ENCODE measurements at regions not wholly inside any gene's neighbourhood (a gene's known extent, or its start where the extent isn't known, plus 50 kb on each side); places are given as distances from the start of the nearest gene placed in this dataset.

GRCh38 chr10:31702954-31703353 lies 225.7 kb downstream of the ARHGAP12 start:
- no peak overlapping the region for H3K9ac ChIP-seq (ENCODE audit: low read length in 5 of 5)
- H3K27me3 ChIP-seq (ENCODE audit: control insufficient read depth in 5 of 5, insufficient read depth in 4 of 5, low read length in 5 of 5): no peaks in the 10 kb centered on the region
- H3K9me3 ChIP-seq (ENCODE audit: control insufficient read depth in 5 of 5, low read length in 5 of 5): no peaks in the 10 kb centered on the region
- H3K36me3 ChIP-seq (ENCODE audit: control insufficient read depth in 5 of 5, insufficient read depth in 5 of 5, low read length in 5 of 5): no peaks in the 10 kb centered on the region
- no peak overlapping the region for H3K27ac ChIP-seq (ENCODE audit: low read depth, low read length)
- H3K4me3 ChIP-seq (ENCODE audit: low read depth in 1 of 5, low read length in 5 of 5): no peak overlapping the region
- peaks cover 20 to 86% (median 74%) of the 10 kb centered on the region in 5 donors for H3K4me1 ChIP-seq (ENCODE audit: control insufficient read depth in 5 of 5, insufficient read depth in 5 of 5, low read length in 5 of 5)

DNA sequence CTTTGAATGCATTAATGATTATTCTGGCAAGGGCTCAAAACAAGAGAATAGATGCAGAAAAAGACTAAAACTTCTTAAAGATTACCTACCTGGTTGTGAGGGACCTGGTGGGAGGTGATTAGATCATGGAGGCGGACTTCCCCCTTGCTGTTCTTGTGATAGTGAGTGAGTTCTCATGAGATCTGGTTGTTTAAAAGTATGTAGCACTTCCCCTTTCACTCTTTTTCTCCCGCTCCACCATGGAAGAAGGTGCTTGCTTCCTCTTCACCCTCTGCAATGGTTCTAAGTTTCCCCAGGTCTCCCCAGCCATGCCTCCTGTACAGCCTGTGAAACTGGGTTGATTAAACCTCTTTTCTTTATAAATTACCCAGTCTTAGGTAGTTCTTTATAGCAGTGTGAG lies 226.6 kb downstream of the ARHGAP12 start:
- no peaks in the 10 kb centered on the region for H3K9me3 ChIP-seq (ENCODE audit: control insufficient read depth in 5 of 5, low read length in 5 of 5)
- H3K27ac ChIP-seq (ENCODE audit: low read depth, low read length): peak overlapping the region; percentile 66
- no peak overlapping the region for H3K9ac ChIP-seq (ENCODE audit: low read length in 5 of 5)
- no peaks in the 10 kb centered on the region for H3K27me3 ChIP-seq (ENCODE audit: control insufficient read depth in 5 of 5, insufficient read depth in 4 of 5, low read length in 5 of 5)
- H3K4me3 ChIP-seq (ENCODE audit: low read depth in 1 of 5, low read length in 5 of 5): no peak overlapping the region
- peaks cover 18 to 86% (median 74%) of the 10 kb centered on the region in 5 donors for H3K4me1 ChIP-seq (ENCODE audit: control insufficient read depth in 5 of 5, insufficient read depth in 5 of 5, low read length in 5 of 5)
- H3K36me3 ChIP-seq (ENCODE audit: control insufficient read depth in 5 of 5, insufficient read depth in 5 of 5, low read length in 5 of 5): no peaks in the 10 kb centered on the region

DNA sequence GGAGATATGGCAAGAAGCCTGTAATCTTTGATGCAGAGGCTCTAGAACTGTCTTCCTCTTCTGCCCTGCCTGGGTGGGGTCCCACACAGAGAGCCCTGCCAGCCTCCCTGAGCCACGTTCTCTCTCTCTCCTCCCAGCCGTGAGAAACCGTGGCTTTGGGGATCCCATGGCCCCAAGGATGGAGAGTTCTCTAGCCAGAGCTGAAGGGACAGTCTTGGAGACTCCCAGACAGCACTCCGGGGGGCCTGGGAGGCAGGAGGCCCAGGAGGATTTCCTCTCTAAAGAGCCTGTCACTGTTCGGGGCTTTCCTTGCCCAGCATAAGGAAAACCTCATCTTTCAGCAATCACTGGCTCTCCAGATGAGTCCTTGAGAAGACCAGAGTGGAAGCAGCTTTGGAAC lies 227.1 kb downstream of the ARHGAP12 start:
- Histone ChIP-seq H3K9ac (ENCODE audit: low read length in 5 of 5) (no peak overlapping the region), H3K36me3 (ENCODE audit: control insufficient read depth in 5 of 5, insufficient read depth in 5 of 5, low read length in 5 of 5) (no peaks in the 10 kb centered on the region), H3K4me1 (ENCODE audit: control insufficient read depth in 5 of 5, insufficient read depth in 5 of 5, low read length in 5 of 5) (peaks cover 14 to 86% (median 74%) of the 10 kb centered on the region in 5 donors)

DNA sequence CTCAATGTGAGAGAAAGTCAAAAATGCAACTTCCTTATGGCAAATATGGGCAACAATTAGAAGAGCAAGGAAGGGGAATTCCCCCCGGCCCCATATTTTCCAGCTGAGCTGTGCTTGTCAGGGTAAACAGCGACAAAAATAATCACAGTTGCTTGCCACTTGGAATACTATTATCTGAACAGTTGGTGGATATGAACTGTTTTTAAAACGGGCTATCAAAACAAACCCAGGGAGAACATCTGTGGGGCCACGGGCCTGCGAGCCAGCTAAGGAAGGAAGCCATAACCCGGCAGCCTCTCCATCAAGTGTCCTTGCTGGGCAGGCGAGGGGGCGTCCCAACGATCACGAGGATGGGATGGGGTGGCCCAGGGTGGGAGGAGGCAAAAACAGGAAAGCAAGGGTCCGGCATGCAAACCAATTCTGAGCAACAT lies 228.4 kb downstream of the ARHGAP12 start:
- H3K4me3 ChIP-seq (ENCODE audit: low read depth in 1 of 5, low read length in 5 of 5): no peak overlapping the region
- peaks cover 12 to 84% (median 66%) of the 10 kb centered on the region in 5 donors for H3K4me1 ChIP-seq (ENCODE audit: control insufficient read depth in 5 of 5, insufficient read depth in 5 of 5, low read length in 5 of 5)
- no peak overlapping the region for H3K9ac ChIP-seq (ENCODE audit: low read length in 5 of 5)
- H3K27me3 ChIP-seq (ENCODE audit: control insufficient read depth in 5 of 5, insufficient read depth in 4 of 5, low read length in 5 of 5): no peaks in the 10 kb centered on the region
- H3K9me3 ChIP-seq (ENCODE audit: control insufficient read depth in 5 of 5, low read length in 5 of 5): no peaks in the 10 kb centered on the region
- peak overlapping the region; percentile 86 for H3K27ac ChIP-seq (ENCODE audit: low read depth, low read length)
- no peaks in the 10 kb centered on the region for H3K36me3 ChIP-seq (ENCODE audit: control insufficient read depth in 5 of 5, insufficient read depth in 5 of 5, low read length in 5 of 5)

More for the DNA sequence above, 227.1 kb downstream of the ARHGAP12 start:
- H3K27ac ChIP-seq (ENCODE audit: low read depth, low read length): peak overlapping the region; percentile 66
- no peaks in the 10 kb centered on the region for H3K27me3 ChIP-seq (ENCODE audit: control insufficient read depth in 5 of 5, insufficient read depth in 4 of 5, low read length in 5 of 5)
- no peak overlapping the region for H3K4me3 ChIP-seq (ENCODE audit: low read depth in 1 of 5, low read length in 5 of 5)
- H3K9me3 ChIP-seq (ENCODE audit: control insufficient read depth in 5 of 5, low read length in 5 of 5): no peaks in the 10 kb centered on the region

DNA sequence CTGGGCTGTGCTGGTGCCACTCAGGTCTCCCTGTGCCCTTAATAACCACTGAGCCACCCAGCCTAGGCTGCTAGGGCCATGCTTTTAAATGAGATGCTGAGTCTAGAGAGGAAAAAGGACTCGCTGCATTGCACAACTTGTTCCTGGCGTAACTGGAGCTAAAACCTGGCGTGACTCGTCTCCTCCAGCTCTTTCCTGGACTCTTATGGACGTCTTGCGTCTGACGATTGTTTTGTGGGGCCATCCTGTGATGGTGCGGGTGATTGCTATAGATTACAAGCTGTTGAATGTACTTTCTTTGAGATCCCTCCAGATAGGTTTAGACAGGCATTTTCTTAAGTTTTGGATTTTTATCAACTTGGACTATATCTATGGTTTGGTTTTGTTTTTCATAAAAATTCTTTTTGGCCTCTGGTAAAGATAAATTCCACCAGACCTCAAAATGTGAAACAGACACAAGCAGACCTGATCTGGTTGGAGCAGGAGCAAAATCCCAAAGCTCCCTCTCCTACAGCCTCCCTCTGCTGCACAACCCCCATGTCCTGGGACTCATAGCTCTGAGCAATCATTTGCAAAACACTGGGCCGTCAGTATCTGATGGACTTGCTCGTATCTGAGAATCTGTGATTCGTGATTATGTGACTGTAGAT lies 230.3 kb downstream of the ARHGAP12 start:
- Histone ChIP-seq H3K27me3 (ENCODE audit: control insufficient read depth in 5 of 5, insufficient read depth in 4 of 5, low read length in 5 of 5) (no peaks in the 10 kb centered on the region), H3K27ac (ENCODE audit: low read depth, low read length) (peak overlapping the region; percentile 86), H3K36me3 (ENCODE audit: control insufficient read depth in 5 of 5, insufficient read depth in 5 of 5, low read length in 5 of 5) (no peaks in the 10 kb centered on the region), H3K9ac (ENCODE audit: low read length in 5 of 5) (peak overlapping the region in 2 of 5 donors; percentile 65 to 67), H3K9me3 (ENCODE audit: control insufficient read depth in 5 of 5, low read length in 5 of 5) (no peaks in the 10 kb centered on the region), H3K4me1 (ENCODE audit: control insufficient read depth in 5 of 5, insufficient read depth in 5 of 5, low read length in 5 of 5) (peaks cover 12 to 85% (median 59%) of the 10 kb centered on the region in 5 donors), H3K4me3 (ENCODE audit: low read depth in 1 of 5, low read length in 5 of 5) (peak overlapping the region; percentile 51 to 74 (median 56))

DNA sequence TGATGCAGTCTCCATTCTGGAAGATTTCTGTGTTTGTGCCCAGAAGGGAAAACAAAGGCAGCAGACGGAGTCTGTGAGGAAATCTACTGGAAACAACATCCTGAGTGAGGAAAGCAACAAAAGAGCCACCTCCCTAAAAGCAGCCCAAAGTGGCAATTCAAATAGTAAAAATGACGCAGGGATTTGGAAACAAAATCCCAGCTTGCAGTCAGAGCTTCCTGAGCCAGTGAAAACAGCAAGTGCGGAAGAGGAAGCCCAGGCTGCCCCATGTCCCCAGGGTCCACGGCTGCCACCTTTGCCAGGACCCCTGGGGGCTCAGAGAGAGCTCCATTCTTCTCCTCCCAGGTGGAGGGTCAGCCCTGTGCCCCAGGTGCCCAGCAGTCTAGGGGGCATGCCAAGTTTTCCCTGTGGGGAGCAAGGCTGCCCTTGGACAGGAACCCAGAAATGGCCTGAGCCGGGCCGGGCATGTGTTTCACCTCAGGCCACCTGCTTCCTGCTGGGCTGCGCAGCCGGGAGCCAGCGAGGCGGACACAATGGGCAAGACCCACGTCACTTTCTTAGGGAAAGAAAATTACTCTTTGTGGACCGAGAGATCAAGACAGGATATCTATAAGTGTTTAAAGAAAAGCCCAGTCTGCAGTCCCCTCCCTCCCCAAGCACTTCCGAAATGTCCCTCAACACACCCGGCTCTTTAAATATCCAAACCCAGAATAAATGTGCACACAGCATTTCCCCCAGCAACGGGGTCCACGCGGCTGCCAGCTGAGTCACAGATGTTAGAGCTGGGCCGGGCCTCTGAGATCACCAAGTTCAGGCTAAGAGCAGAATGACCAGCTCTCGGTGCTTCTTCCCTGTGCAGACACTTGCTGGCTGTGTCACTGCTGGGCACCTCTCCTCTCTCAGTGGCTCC lies 231.1 kb downstream of the ARHGAP12 start:
- no peaks in the 10 kb centered on the region for H3K9me3 ChIP-seq (ENCODE audit: control insufficient read depth in 5 of 5, low read length in 5 of 5)
- no peaks in the 10 kb centered on the region for H3K36me3 ChIP-seq (ENCODE audit: control insufficient read depth in 5 of 5, insufficient read depth in 5 of 5, low read length in 5 of 5)
- H3K27ac ChIP-seq (ENCODE audit: low read depth, low read length): peak overlapping the region; percentile 86
- peak overlapping the region in 4 of 5 donors; percentile 48 to 71 (median 58) for H3K9ac ChIP-seq (ENCODE audit: low read length in 5 of 5)
- peaks cover 12 to 86% (median 59%) of the 10 kb centered on the region in 5 donors for H3K4me1 ChIP-seq (ENCODE audit: control insufficient read depth in 5 of 5, insufficient read depth in 5 of 5, low read length in 5 of 5)
- no peaks in the 10 kb centered on the region for H3K27me3 ChIP-seq (ENCODE audit: control insufficient read depth in 5 of 5, insufficient read depth in 4 of 5, low read length in 5 of 5)
- H3K4me3 ChIP-seq (ENCODE audit: low read depth in 1 of 5, low read length in 5 of 5): peak overlapping the region; percentile 51 to 74 (median 56)

DNA sequence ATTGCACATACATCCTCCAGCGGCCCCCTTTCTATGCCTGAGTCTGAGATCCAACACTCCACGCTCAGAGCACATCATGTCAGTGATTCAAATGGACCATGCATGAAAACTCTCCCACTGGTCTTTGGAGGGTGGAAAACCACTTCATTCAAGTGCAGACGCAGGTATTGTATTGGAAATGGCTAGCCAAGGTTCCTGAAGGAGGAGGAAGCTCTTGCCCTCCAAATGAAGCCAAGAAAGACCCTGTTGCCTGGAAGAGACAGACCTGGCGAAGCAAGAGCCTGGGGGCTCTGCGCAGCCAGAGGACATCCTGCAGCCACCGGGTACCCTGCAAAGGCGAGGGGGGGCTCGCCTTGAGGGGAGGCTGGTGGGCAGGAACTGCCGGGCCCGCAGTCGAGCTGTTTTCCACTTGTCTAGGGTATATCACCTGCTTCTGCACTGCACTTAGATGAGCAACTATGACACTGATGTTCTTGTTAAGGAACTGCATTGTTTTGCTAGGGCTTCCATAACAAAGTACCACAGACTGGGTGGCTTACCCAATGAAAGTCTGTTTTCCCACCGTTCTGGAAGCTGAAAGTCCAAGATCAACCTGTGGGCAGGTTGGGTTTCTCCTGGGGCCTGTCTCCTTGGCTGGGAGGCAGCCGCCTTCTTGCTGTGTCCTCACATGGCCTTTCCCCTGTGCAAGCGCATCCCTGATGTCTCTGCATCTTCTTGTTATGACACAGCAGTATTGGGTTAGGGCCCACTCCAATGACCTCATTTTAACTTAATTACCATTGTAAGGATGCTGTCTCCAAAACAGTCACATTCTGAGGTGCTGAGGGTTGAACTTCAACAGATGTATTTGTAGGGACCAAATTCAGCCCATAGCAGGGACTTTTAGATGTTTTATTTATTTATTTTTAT lies 233.4 kb downstream of the ARHGAP12 start:
- Histone ChIP-seq H3K4me3 (ENCODE audit: low read depth in 1 of 5, low read length in 5 of 5) (no peak overlapping the region), H3K9me3 (ENCODE audit: control insufficient read depth in 5 of 5, low read length in 5 of 5) (no peaks in the 10 kb centered on the region), H3K36me3 (ENCODE audit: control insufficient read depth in 5 of 5, insufficient read depth in 5 of 5, low read length in 5 of 5) (no peaks in the 10 kb centered on the region), H3K27ac (ENCODE audit: low read depth, low read length) (no peak overlapping the region), H3K9ac (ENCODE audit: low read length in 5 of 5) (no peak overlapping the region), H3K4me1 (ENCODE audit: control insufficient read depth in 5 of 5, insufficient read depth in 5 of 5, low read length in 5 of 5) (peaks cover 12 to 62% (median 42%) of the 10 kb centered on the region in 5 donors), H3K27me3 (ENCODE audit: control insufficient read depth in 5 of 5, insufficient read depth in 4 of 5, low read length in 5 of 5) (no peaks in the 10 kb centered on the region)

DNA sequence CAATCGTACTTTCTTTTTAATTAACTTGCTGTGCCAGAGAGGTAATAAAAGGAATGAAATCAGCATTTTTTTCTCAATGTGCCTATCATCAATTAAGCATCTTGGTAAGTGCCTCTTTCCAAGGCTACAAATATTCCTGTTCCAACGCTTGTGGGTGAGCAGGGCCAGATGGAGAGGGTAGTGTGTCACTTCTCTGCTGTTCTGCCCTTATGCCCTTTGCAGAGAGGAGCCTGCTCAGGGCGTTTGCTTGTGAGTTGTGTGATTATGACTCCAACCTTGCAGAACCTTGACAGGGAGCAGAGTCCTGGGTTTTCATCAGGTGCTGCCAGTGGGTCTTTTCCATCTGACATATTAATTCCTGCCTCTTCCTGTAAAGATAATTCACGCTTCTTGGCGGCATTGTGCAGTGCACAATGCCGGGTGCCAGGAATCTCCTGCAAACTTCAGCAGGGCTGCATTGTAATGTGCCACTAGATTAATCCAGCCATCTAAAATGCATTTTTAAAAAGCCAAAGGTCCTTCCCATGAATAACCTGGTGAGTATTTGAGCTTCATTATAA lies 234.4 kb downstream of the ARHGAP12 start:
- Histone ChIP-seq H3K36me3 (ENCODE audit: control insufficient read depth in 5 of 5, insufficient read depth in 5 of 5, low read length in 5 of 5) (no peaks in the 10 kb centered on the region), H3K27ac (ENCODE audit: low read depth, low read length) (no peak overlapping the region), H3K9me3 (ENCODE audit: control insufficient read depth in 5 of 5, low read length in 5 of 5) (peaks cover 2 to 7% (median 6%) of the 10 kb centered on the region in 5 donors), H3K27me3 (ENCODE audit: control insufficient read depth in 5 of 5, insufficient read depth in 4 of 5, low read length in 5 of 5) (no peaks in the 10 kb centered on the region), H3K4me1 (ENCODE audit: control insufficient read depth in 5 of 5, insufficient read depth in 5 of 5, low read length in 5 of 5) (peaks cover 6 to 53% (median 33%) of the 10 kb centered on the region in 5 donors), H3K4me3 (ENCODE audit: low read depth in 1 of 5, low read length in 5 of 5) (no peak overlapping the region), H3K9ac (ENCODE audit: low read length in 5 of 5) (no peak overlapping the region)

GRCh38 chr10:31693491-31693890 lies 235.1 kb downstream of the ARHGAP12 start:
- no peaks in the 10 kb centered on the region for H3K27me3 ChIP-seq (ENCODE audit: control insufficient read depth in 5 of 5, insufficient read depth in 4 of 5, low read length in 5 of 5)
- H3K27ac ChIP-seq (ENCODE audit: low read depth, low read length): no peak overlapping the region
- no peaks in the 10 kb centered on the region for H3K36me3 ChIP-seq (ENCODE audit: control insufficient read depth in 5 of 5, insufficient read depth in 5 of 5, low read length in 5 of 5)
- peaks cover 4 to 10% (median 6%) of the 10 kb centered on the region in 5 donors for H3K9me3 ChIP-seq (ENCODE audit: control insufficient read depth in 5 of 5, low read length in 5 of 5)
- peaks cover 2 to 45% (median 26%) of the 10 kb centered on the region in 5 donors for H3K4me1 ChIP-seq (ENCODE audit: control insufficient read depth in 5 of 5, insufficient read depth in 5 of 5, low read length in 5 of 5)
- no peak overlapping the region for H3K9ac ChIP-seq (ENCODE audit: low read length in 5 of 5)
- no peak overlapping the region for H3K4me3 ChIP-seq (ENCODE audit: low read depth in 1 of 5, low read length in 5 of 5)
